ENCODE measurements at regions not wholly inside any gene's neighbourhood (a gene's known extent, or its start where the extent isn't known, plus 50 kb on each side); places are given as distances from the start of the nearest gene placed in this dataset.
A peak's percentile ranks its signal among the peaks of the same experiment; 100 is the strongest.

DNA sequence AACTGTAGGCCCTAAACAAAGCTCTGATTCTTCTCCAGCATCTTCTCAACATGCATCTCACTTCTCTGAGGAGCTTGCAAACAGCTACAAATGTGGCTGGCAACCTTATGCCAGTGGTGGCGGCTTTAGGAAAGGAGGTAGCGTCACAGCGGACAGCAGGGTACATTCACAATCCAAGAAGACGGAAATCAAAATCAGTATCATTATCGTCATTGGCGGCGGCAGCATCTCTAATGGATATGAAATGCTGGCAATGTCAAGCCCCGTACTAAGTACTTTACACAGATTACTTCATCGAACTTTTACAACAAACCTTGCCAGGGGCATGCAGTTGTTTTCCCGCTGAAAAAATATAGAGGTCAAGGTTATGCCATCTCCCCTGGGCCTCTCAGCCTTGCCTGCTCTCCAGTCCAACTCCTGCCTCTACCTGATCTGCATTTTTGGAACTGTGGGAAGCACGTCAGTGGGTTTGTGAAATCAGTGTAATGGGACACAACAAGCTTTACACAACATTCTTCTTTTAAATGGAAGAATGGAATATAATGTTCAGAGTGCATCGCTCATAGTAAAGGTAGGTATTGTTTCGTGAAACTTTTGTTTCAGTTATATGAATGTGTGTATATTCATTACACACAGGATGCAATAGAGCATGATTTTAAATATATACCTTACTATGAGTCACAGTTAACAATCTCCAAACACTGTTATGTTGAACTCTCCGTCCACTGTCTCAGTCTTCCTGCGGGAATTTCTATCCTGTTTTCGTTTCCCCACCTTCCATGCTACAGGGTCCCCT lies 152.9 kb downstream of the TTC32 start:
- no peak for DNase-seq (ENCODE audit: low read depth in 2 of 2)

DNA sequence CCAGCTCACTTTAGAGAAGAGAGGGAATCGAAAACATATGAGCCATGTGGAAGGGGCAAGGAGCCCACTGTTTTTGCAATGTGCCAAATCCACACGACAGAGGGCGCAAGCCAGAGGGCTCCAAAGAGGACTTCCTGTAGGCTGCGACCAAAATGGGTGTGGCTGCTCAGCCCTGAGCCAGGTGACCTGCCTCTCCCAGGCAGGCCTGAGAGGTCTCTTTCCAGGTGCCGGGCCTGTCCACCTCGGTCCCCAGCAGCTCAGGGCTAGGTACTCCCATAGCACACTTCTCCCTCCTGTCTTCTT lies 153.8 kb downstream of the TTC32 start:
- no peak for DNase-seq (ENCODE audit: low read depth in 2 of 2)

DNA sequence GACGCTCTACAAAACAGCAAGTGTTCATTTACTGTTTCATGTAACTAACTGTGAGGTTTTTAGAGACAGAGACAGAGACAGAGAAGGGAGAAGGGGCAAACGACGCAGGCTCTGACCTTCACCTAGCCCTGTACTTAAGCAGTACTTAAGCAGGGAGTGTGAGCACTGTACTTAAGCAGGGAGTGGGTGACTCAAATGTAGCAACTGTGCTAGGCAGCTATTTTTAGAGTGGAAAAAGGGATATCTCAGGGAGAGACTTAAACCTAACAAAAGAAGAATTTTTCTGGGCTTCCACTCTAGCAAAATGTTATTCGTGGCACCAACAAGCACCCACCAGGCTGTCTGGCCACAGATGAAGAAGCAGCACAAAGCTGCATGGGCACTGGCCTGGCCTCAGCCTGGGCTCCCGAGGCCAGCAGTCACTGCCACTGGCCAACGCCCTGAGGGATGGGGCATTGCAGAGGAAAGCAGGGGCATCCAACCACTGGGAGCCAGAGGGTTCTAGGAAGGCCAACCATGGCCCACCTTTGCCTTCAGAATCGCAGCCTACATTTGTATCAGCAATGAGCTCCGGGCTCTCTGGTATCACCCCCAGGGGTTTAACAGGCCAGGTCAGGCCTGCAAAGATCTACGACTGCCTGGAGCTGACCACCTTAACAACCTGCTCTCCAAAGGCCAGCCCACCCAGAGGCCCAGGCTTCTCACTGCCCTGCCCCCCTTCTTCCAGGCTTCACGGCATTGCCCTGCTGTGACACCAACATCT lies 154.3 kb downstream of the TTC32 start:
- DNase-seq (ENCODE audit: low read depth in 2 of 2), result no peak

DNA sequence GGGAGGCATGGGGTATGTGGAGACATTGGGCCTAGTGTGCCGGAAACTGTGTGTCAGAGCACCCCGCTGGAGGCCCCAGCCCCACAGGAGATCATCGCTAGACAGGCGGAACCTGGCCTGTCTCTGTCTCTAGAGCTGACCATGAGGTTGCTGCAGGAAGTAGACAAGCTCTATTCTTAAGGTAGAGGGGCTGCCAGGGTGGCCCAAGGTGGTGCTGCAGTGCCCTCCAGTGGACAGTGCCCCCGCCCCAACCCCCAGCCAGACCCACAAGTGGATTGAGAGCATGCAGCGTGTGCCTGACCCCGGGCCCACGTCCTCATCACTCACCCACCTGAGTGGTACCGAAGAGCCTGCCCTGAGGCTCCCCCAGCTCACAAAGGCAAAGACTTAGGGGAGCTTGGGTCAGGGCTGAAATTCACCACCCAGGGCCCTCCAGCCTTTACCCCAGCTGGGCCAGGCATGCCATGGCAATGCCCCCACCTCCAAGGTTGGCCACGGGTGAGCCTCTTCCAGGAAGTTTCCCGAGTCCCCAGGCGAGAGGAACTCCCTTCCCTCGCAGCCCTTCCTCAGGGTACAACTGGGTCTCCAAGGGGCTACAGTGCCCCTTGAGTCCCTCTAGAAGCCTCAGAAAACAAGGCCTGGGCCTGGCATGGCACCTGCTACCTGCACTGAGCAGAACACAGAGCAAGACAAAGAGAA lies 155.0 kb downstream of the TTC32 start:
- peak; percentile 24 to 28 for DNase-seq (ENCODE audit: low read depth in 2 of 2)

DNA sequence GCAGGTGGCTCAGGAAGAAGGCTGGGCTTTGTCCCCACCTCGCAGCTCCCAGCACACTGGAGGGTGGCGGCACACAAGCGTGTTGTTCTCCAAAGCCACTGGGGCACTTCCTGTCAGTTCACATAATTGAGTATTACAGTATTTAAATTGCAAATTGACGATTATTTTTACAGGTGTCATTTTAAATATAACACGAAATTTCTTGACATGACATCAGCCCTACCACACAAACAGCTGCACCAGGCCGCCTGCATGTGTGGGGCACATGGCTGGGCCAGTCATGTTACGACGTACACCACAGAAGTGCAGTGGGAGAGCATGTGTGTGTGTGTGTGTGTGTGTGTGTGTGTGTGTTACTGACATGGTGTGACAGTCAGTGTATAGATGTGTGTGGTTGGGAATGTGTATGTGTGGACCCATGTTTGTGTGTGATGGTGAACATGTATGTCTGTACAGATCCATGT lies 155.6 kb downstream of the TTC32 start:
- no peak for DNase-seq (ENCODE audit: low read depth in 2 of 2)

DNA sequence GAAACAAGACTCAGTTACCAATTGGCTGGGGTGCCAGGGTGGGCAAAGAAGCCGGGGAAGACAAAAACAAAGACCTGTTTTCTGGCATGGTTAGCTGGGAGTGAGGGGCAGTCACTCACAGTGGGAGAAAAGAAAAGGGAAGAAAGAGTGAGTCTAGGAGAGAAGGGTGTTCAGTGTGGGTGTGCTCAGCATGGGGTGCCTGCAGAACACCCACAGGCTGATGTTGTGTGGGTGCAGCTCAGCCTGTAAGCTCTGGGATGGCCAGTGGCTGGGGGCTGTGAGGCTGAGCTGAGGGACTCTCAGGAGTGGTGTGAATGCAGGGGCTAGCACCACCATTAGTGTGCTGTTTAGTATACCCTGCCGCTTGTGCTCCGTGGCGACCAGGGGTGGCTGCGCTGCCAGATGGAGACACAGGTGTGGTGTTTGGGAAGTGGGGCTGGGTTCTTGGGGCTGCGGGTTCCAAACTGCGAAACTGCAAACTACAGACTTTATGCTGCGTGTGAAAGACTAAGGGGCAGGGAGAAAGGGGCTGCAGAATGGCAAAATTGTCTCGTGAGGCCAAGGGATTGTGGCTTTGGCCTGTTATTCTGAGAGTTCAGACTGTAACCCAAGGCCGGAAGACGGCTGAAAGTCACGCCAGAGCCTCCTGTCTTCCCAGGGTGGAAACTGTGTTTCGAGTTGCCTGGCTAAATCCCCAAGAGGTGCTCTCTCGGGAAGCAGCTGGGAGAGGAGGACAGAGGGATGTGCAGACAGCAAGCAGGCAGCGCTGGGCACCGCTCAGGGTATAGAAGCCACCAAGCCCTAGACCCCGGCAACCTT lies 156.3 kb downstream of the TTC32 start:
- DNase-seq (ENCODE audit: low read depth in 2 of 2), result no peak

DNA sequence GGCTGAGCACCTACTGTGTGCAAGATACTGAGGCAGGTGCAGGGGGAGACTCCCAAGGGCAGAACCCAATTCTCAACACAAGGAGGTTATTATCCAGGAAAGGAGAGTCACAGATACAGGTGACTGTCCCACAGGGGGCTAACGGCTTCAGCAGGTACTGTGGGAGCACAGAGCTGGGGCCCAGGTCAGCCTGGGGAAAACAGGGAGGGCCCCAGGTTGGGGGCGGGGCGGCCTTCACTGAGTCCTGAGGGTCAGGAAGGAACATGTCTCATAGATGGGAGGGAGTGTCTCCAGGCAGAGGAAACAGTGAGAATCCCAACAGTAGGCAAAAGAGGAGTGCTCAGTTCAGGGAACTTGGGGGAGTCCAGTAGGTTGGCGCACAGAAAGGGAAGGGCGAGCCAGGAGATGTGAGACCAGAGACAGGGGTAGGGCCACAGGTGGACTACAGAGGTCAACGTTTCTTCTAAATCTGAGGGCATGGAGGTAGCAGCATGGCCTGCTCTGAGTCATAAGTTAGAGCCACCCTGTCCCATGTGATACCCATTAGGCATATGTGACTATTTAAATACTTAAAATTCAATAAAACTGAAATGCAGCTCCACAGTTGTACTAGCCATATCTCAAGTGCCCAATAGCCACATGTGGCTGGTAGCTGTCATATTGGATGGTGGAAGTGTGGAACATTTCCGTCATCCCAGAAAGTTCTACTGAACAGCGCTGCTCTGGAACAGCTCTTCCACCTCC lies 157.2 kb downstream of the TTC32 start:
- no peak for DNase-seq (ENCODE audit: low read depth in 2 of 2)

DNA sequence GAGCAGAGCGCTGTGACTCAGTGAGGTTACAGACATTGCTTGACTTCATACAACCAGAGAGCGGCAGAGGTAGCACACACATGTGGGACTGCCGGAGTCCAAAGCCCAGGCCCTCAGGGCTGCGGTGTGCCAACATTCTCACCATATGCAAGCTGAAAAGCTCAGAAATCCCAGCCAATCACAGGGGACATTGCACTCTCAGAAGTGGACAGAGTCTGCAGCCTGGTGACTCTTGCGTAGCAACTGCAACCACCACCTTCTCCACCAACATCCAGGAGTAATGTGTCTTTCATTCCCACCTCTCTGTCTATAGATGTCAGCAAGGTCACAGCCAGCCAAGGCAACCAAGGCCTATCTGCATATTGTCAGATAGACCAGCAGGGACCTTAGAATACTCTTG lies 158.1 kb downstream of the TTC32 start:
- no peak for DNase-seq (ENCODE audit: low read depth in 2 of 2)

DNA sequence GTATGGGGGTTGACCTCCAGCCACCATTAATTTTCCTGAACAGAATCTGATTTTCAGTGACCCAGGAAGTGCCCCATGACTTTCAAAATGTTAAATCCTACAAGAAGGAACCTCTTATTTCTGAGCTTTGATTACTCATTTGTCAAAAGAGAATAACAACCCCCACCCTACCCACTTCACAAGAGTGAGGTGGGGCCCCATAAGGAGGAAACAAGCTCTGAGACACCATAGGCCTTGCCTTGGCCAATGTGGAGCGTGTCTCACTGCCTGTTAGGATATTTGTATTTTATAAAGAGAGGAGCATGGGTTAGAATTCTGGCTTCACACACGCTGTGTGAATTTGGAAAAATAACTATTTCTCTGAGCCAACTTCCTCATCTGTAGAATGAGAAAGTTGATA lies 158.9 kb downstream of the TTC32 start:
- no peak for DNase-seq (ENCODE audit: low read depth in 2 of 2)

DNA sequence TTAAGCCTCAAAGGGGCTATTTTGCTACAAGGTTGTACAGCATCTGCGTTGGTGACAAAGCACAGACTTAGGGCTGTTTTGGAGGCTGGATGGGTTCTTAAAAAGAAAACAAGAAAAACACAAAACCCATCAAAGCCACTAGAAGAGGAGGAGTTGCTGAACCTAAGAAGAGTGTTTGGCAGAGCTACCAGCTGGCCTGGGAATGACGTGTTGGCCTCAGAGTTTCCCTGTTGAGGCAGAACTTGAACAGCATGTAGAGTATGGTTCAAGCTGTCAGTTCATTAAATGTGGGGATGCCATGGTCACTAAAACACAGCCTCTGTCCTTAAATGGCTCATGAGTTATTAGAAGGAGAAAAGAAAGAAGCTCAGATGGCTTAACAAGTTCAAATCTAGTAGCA lies 162.5 kb downstream of the TTC32 start:
- no peak for DNase-seq (ENCODE audit: low read depth in 2 of 2)

DNA sequence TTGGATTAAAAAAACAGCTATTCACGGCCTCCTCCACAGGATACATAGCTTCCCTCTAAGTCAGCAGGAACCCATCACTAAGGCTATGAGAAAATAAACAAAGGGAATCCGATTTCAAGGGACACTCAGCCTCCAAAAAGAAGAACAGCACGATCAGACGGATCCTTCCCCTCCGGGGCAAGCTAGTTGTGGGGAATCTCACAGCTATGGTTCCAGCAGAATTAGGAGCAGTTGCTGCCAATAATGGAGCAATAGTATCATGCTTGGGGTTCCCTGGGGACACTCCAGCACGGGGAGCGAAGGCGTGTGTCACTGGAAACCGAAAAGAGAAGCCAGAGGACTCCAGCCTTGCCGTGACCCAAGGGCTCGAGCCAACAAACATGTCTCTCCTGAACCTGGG lies 163.1 kb downstream of the TTC32 start:
- DNase-seq (ENCODE audit: low read depth in 2 of 2), result no peak

DNA sequence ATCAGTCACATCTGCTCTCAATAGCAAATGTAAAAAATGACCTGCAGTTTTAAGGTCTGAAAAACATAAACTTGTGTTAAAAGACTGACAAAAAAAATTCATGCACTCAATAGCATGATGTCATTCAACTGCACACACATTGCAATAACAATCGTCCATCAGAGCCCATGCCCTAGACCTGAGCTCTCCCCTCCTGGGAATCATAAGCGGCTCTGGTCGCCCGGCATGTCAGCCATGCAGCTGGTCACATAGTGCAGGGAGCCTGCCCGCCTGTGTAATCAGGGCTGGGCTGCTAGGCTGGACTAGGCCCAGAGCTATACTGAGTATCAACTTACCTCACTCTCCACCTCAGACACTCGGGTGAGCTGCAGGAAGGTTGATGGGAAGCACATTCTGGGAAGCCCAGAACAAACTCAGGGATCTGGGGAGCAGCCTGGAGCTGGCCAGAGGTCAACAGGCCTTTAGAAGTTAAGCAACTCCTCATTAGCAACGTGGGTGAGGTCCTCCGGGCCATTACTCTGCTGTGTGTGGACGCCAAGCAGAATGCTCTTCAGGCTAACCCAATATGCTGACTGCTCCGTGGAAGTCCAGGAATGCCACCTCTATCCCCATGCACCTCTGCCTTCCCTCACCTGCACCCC lies 165.5 kb downstream of the TTC32 start:
- no peak for DNase-seq (ENCODE audit: low read depth in 2 of 2)

DNA sequence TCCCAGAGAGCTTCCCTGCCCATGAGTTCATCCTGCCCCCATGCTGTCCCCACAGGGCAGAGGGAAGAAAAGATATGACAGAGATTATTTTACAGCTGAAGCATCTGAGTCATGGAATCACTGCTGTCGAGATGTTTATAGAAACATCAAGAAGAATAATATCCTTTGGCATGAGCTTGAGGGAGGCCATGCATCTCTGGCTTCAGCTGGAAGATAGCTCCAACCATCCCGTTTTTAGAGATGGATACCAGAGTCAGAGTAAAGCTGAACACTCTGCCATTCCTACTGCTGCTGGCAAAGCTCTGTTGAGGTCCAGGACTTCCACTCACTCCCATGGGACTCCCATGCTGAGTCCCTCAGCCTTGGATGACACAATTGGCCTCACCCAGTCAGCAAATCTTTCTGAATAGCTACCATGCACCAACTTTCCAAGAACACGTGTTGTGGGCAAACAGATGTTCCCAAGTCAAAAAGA lies 167.8 kb downstream of the TTC32 start:
- DNase-seq (ENCODE audit: low read depth in 2 of 2), result peak in 1 of 2 donors; percentile 3

DNA sequence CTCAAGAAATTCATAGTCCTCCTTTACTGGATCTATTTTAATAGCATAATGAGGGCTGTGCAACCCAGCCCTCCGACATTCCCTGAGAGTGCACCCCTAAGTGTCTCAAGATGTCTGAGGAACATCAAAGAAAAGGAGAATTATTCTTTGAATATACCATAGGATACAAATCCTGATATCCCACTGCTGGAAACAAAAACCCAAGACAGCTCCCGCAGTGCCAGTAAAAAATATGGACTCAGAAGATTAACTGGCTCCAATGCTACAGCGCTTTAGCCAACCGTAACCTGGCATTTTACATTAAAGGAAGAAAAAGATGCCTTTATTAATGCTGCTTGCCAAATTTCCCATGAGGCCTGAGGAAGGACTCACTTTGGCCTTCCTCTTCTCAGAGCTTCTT lies 168.4 kb downstream of the TTC32 start:
- DNase-seq (ENCODE audit: low read depth in 2 of 2), result no peak

DNA sequence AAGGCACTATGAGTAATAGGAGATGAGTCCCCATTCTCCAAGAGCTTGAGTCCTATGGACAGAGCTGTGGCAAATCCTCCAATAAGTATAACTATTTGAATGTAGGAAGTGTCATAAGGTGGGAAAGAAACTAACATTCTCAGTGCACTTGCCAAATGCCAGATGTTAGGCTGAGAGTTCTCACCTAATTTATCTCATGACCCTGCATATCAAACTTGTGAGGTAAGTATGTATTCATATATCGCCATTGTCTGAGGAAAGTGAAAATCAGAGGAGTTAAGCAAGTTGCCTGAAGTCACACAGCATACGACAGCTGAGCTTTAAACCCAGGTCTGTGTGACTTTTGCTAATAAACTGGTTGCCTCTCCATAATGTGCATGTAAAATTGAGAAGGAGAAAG lies 169.5 kb downstream of the TTC32 start:
- DNase-seq (ENCODE audit: low read depth in 2 of 2), result no peak

DNA sequence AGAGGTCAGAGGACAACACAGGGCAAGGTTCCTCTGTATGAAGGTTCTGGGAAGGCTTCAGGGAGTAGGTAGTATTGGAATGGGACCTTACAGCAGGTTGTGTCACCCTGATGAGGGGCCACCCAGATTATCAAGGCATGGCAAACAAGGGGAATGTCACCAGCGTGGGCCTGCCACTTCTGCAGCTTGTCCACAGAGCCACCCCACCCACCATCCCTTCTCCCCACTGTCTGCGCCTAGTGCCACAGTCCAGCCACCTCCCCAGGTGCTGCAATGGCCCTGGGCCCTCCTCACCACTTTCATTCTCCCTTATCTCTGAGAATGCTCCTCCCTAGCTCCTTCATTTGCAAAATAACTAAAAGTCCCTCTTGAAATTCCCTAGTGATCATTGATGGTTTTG lies 170.3 kb downstream of the TTC32 start:
- DNase-seq (ENCODE audit: low read depth in 2 of 2), result no peak

DNA sequence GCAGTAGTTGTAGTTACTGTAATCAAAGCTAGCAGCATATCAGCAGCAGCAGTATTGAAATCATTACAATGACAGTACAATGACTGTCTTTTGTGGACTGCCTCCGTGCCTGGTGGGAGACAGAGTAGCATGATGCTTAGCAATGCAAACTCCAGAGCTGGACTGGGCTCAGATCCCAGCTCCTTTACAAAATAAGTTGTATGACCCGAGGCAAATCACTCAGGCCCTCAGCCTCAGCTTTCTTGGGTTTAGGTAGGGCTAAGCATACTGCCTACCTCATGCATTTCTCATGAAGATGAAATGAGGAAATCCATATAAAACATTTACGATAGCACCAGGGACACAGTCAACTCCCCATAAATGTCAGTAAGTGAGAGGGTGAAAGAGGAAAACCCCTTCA lies 170.7 kb downstream of the TTC32 start:
- DNase-seq (ENCODE audit: low read depth in 2 of 2), result no peak

DNA sequence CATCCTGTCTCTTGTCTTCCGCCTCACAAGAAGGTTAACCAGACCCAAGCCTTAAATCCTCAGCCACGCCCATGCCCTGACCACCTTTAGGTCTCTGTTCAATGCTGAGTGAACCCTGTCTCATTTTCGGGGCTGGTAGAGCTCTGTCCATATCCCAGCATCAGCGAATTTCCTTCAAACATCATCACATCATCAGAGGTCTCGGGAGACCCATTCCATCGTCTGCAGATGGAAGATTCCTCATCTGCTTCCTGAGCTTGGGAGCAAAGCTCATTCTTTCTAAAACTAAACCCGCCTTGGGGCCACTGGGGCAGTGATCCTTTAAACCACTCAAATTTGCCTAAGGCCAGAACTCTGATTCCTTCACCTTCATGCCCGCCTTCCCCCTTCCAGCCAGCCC lies 173.7 kb downstream of the TTC32 start:
- DNase-seq (ENCODE audit: low read depth in 2 of 2), result no peak

DNA sequence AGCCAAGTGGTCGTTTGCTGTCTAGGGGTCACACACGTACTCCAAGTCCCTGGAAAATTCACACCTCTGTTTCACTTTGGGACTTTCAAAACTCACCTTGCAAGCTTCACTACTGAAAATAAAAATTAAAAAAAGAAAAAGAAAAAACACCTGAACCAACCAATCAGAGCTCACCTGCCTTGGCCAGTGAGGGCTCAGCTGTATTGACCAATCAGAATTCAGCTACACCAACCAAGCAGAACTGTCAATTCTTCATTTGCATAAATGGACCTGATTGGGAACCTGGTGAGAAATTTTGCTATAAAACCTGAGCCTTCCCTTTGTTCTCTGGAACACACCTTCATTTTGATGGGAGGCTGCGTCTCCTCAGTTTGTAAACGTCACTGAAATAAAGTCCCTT lies 176.4 kb downstream of the TTC32 start:
- no peak for DNase-seq (ENCODE audit: low read depth in 2 of 2)

DNA sequence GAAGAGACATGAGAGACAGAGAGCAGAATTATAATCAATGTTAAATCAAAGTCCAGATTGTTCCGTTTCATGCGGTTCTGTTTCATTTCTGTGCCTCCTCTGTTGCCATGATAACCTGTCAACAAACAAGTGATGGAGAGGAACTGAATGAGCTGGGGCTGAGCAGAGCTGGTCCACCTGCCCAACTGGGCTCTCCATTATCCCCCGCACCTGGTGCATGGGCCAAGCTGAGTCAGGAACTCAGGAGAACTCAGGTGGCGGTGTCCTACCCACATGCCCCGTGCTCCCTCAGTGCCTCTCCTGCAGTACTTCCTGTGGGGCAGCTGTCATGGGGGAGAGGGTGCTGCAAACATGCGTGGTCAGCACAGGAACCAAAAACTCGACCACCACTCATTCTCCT lies 178.8 kb downstream of the TTC32 start:
- no peak for DNase-seq (ENCODE audit: low read depth in 2 of 2)

Measured in lung microvascular endothelial cell (primary cell).